ENCODE measurements at regions not wholly inside any gene's neighbourhood (a gene's known extent, or its start where the extent isn't known, plus 50 kb on each side); places are given as distances from the start of the nearest gene placed in this dataset.

- TF ChIP-seq POLR2A (IDR thresholded peaks at IDR 0.05) (no peak), CTCF (IDR thresholded peaks at IDR 0.05) (no peak)
Observed at GRCh38 chr2:137896467-137896866, 67.8 kb upstream of the HNMT start.
